ENCODE measurements at regions not wholly inside any gene's neighbourhood (a gene's known extent, or its start where the extent isn't known, plus 50 kb on each side); places are given as distances from the start of the nearest gene placed in this dataset.

- Histone ChIP-seq H3K27ac (ENCODE audit: low read depth in 1 of 3, low read length in 2 of 3) (no peak overlapping the region), H3K9me3 (ENCODE audit: control insufficient read depth in 2 of 2, insufficient read depth in 1 of 2, low read depth in 1 of 2, low read length in 1 of 2) (no peaks in the 10 kb centered on the region), H3K4me1 (ENCODE audit: control insufficient read depth in 3 of 3, insufficient read depth in 2 of 3, low read depth in 1 of 3, low read length in 2 of 3) (no peaks in the 10 kb centered on the region), H3K36me3 (ENCODE audit: control insufficient read depth in 3 of 3, insufficient read depth in 2 of 3, low read depth in 1 of 3, low read length in 3 of 3) (no peaks in the 10 kb centered on the region), H3K4me3 (ENCODE audit: low read depth in 1 of 3, low read length in 3 of 3) (no peak overlapping the region), H3K27me3 (ENCODE audit: control insufficient read depth in 3 of 3, insufficient read depth in 3 of 3, low read length in 3 of 3) (no peaks in the 10 kb centered on the region)
- no peak for FAIRE-seq
- 0 to 33% (median 28%) methylated on average over 1 of the region's 1 CpG for WGBS, 3 donors
- no peak for DNase-seq
These were observed 298.2 kb upstream of the NXPH2 start for GRCh38 chr2:139078376-139078775.

- FAIRE-seq, result no peak
These were observed 297.0 kb upstream of the NXPH2 start for GRCh38 chr2:139077099-139077737.

GRCh38 chr2:139067874-139068273 lies 287.7 kb upstream of the NXPH2 start:
- FAIRE-seq (no peak), DNase-seq (no peak)
- Histone ChIP-seq H3K36me3 (ENCODE audit: control insufficient read depth in 3 of 3, insufficient read depth in 2 of 3, low read depth in 1 of 3, low read length in 3 of 3) (no peaks in the 10 kb centered on the region), H3K9me3 (ENCODE audit: control insufficient read depth in 2 of 2, insufficient read depth in 1 of 2, low read depth in 1 of 2, low read length in 1 of 2) (no peaks in the 10 kb centered on the region), H3K4me3 (ENCODE audit: low read depth in 1 of 3, low read length in 3 of 3) (no peak overlapping the region), H3K27me3 (ENCODE audit: control insufficient read depth in 3 of 3, insufficient read depth in 3 of 3, low read length in 3 of 3) (no peaks in the 10 kb centered on the region), H3K27ac (ENCODE audit: low read depth in 1 of 3, low read length in 2 of 3) (no peak overlapping the region), H3K4me1 (ENCODE audit: control insufficient read depth in 3 of 3, insufficient read depth in 2 of 3, low read depth in 1 of 3, low read length in 2 of 3) (no peaks in the 10 kb centered on the region)
- 78 to 96% (median 95%) methylated on average over 1 of the region's 1 CpG for WGBS, 3 donors

More at GRCh38 chr2:139077099-139077737, 297.0 kb upstream of the NXPH2 start:
- Histone ChIP-seq H3K36me3 (ENCODE audit: control insufficient read depth in 3 of 3, insufficient read depth in 2 of 3, low read depth in 1 of 3, low read length in 3 of 3) (no peaks in the 10 kb centered on the region), H3K27ac (ENCODE audit: low read depth in 1 of 3, low read length in 2 of 3) (no peak overlapping the region), H3K9me3 (ENCODE audit: control insufficient read depth in 2 of 2, insufficient read depth in 1 of 2, low read depth in 1 of 2, low read length in 1 of 2) (no peaks in the 10 kb centered on the region), H3K4me1 (ENCODE audit: control insufficient read depth in 3 of 3, insufficient read depth in 2 of 3, low read depth in 1 of 3, low read length in 2 of 3) (no peaks in the 10 kb centered on the region), H3K4me3 (ENCODE audit: low read depth in 1 of 3, low read length in 3 of 3) (no peak overlapping the region), H3K27me3 (ENCODE audit: control insufficient read depth in 3 of 3, insufficient read depth in 3 of 3, low read length in 3 of 3) (no peaks in the 10 kb centered on the region)
- DNase-seq, result no peak

- no peak for FAIRE-seq
These were observed 286.9 kb upstream of the NXPH2 start for GRCh38 chr2:139067072-139067471.

DNA sequence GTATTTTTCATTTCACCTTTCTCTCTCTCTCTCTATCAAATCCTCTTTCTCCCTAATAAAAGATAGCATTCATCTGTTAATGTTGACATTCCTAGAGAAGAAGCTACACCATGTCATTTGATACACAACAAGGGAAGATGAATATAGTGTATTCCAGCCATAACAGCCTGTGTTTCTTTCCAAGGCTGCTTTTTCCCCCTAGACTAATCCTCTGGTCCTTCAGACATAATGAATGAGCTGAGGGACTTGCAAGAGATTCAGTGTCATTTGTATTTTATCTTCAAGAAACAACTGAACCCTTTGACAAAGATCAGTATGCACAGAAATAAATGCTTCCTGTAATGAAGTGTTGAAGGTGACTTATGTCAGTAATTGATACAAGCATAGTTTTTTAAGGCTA lies 284.0 kb upstream of the NXPH2 start:
- no peak for DNase-seq
- FAIRE-seq, result no peak
- Histone ChIP-seq H3K4me3 (ENCODE audit: low read depth in 1 of 3, low read length in 3 of 3) (no peak overlapping the region), H3K4me1 (ENCODE audit: control insufficient read depth in 3 of 3, insufficient read depth in 2 of 3, low read depth in 1 of 3, low read length in 2 of 3) (no peaks in the 10 kb centered on the region), H3K9me3 (ENCODE audit: control insufficient read depth in 2 of 2, insufficient read depth in 1 of 2, low read depth in 1 of 2, low read length in 1 of 2) (no peaks in the 10 kb centered on the region), H3K27me3 (ENCODE audit: control insufficient read depth in 3 of 3, insufficient read depth in 3 of 3, low read length in 3 of 3) (no peaks in the 10 kb centered on the region), H3K36me3 (ENCODE audit: control insufficient read depth in 3 of 3, insufficient read depth in 2 of 3, low read depth in 1 of 3, low read length in 3 of 3) (no peaks in the 10 kb centered on the region), H3K27ac (ENCODE audit: low read depth in 1 of 3, low read length in 2 of 3) (no peak overlapping the region)

More at GRCh38 chr2:139067072-139067471, 286.9 kb upstream of the NXPH2 start:
- no peaks in the 10 kb centered on the region for H3K4me1 ChIP-seq (ENCODE audit: control insufficient read depth in 3 of 3, insufficient read depth in 2 of 3, low read depth in 1 of 3, low read length in 2 of 3)
- H3K27ac ChIP-seq (ENCODE audit: low read depth in 1 of 3, low read length in 2 of 3), result no peak overlapping the region
- no peaks in the 10 kb centered on the region for H3K36me3 ChIP-seq (ENCODE audit: control insufficient read depth in 3 of 3, insufficient read depth in 2 of 3, low read depth in 1 of 3, low read length in 3 of 3)
- WGBS, 3 donors, result 69 to 74% (median 74%) methylated on average over 3 of the region's 3 CpGs
- no peaks in the 10 kb centered on the region for H3K9me3 ChIP-seq (ENCODE audit: control insufficient read depth in 2 of 2, insufficient read depth in 1 of 2, low read depth in 1 of 2, low read length in 1 of 2)
- H3K4me3 ChIP-seq (ENCODE audit: low read depth in 1 of 3, low read length in 3 of 3), result no peak overlapping the region
- H3K27me3 ChIP-seq (ENCODE audit: control insufficient read depth in 3 of 3, insufficient read depth in 3 of 3, low read length in 3 of 3), result no peaks in the 10 kb centered on the region
- no peak for DNase-seq

- Histone ChIP-seq H3K27ac (ENCODE audit: low read depth in 1 of 3, low read length in 2 of 3) (no peak overlapping the region), H3K9me3 (ENCODE audit: control insufficient read depth in 2 of 2, insufficient read depth in 1 of 2, low read depth in 1 of 2, low read length in 1 of 2) (no peaks in the 10 kb centered on the region), H3K4me3 (ENCODE audit: low read depth in 1 of 3, low read length in 3 of 3) (no peak overlapping the region), H3K27me3 (ENCODE audit: control insufficient read depth in 3 of 3, insufficient read depth in 3 of 3, low read length in 3 of 3) (no peaks in the 10 kb centered on the region), H3K4me1 (ENCODE audit: control insufficient read depth in 3 of 3, insufficient read depth in 2 of 3, low read depth in 1 of 3, low read length in 2 of 3) (no peaks in the 10 kb centered on the region), H3K36me3 (ENCODE audit: control insufficient read depth in 3 of 3, insufficient read depth in 2 of 3, low read depth in 1 of 3, low read length in 3 of 3) (no peaks in the 10 kb centered on the region)
- WGBS, 3 donors, result 65 to 69% (median 65%) methylated on average over 2 of the region's 2 CpGs
- DNase-seq, result no peak
- FAIRE-seq, result no peak
These were observed 279.4 kb upstream of the NXPH2 start for GRCh38 chr2:139059617-139060016.

DNA sequence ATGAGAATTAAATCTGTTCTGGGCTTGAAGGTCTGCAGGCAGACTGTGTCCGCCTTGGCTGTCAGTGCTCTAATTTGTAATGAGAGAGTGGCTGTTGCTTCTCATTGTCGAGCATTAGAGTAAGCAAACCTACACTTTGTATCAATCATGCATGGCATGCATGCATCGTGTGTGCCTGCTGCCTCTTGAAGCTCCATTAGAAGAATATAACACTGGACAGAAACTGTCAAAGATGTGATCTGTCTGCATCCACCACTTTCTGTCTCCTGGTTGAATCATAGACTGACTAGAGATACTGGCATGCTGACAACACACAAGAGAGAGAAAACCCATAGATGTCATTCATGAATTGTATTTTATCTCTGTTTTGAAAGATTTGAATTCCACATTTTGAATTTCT lies 275.0 kb upstream of the NXPH2 start:
- no peaks in the 10 kb centered on the region for H3K9me3 ChIP-seq (ENCODE audit: control insufficient read depth in 2 of 2, insufficient read depth in 1 of 2, low read depth in 1 of 2, low read length in 1 of 2)
- H3K27ac ChIP-seq (ENCODE audit: low read depth in 1 of 3, low read length in 2 of 3), result no peak overlapping the region
- FAIRE-seq, result no peak
- DNase-seq, result no peak
- WGBS, 3 donors, result 42 to 55% (median 49%) methylated on average over 3 of the region's 3 CpGs
- H3K27me3 ChIP-seq (ENCODE audit: control insufficient read depth in 3 of 3, insufficient read depth in 3 of 3, low read length in 3 of 3), result no peaks in the 10 kb centered on the region
- H3K4me1 ChIP-seq (ENCODE audit: control insufficient read depth in 3 of 3, insufficient read depth in 2 of 3, low read depth in 1 of 3, low read length in 2 of 3), result no peaks in the 10 kb centered on the region
- no peak overlapping the region for H3K4me3 ChIP-seq (ENCODE audit: low read depth in 1 of 3, low read length in 3 of 3)
- H3K36me3 ChIP-seq (ENCODE audit: control insufficient read depth in 3 of 3, insufficient read depth in 2 of 3, low read depth in 1 of 3, low read length in 3 of 3), result no peaks in the 10 kb centered on the region

- FAIRE-seq (no peak), DNase-seq (no peak)
- no peaks in the 10 kb centered on the region for H3K4me1 ChIP-seq (ENCODE audit: control insufficient read depth in 3 of 3, insufficient read depth in 2 of 3, low read depth in 1 of 3, low read length in 2 of 3)
- H3K9me3 ChIP-seq (ENCODE audit: control insufficient read depth in 2 of 2, insufficient read depth in 1 of 2, low read depth in 1 of 2, low read length in 1 of 2), result no peaks in the 10 kb centered on the region
- H3K27ac ChIP-seq (ENCODE audit: low read depth in 1 of 3, low read length in 2 of 3), result no peak overlapping the region
- no peak overlapping the region for H3K4me3 ChIP-seq (ENCODE audit: low read depth in 1 of 3, low read length in 3 of 3)
- no peaks in the 10 kb centered on the region for H3K27me3 ChIP-seq (ENCODE audit: control insufficient read depth in 3 of 3, insufficient read depth in 3 of 3, low read length in 3 of 3)
- H3K36me3 ChIP-seq (ENCODE audit: control insufficient read depth in 3 of 3, insufficient read depth in 2 of 3, low read depth in 1 of 3, low read length in 3 of 3), result no peaks in the 10 kb centered on the region
These were observed 267.8 kb upstream of the NXPH2 start for GRCh38 chr2:139048017-139048416.

DNA sequence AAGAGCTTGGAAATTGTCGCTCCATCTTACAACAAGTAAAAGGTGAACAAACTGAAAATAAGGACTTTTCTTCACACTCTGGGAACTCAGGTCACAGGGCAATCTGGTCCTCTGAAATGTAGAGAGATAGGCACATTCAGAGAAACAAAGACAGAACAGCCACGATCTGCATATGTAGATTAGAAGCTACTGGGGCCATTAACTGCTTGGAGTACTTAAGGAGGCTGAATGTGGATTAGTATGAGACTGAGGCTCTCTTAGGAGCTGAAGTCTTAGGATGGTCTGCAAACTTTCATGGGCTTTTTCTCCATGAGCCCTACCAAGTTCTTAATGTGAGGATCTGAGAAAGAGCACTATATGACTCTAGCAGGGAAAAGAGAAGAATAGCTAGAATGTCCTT lies 265.3 kb upstream of the NXPH2 start:
- DNase-seq, result no peak
- FAIRE-seq, result no peak
- Histone ChIP-seq H3K27ac (ENCODE audit: low read depth in 1 of 3, low read length in 2 of 3) (no peak overlapping the region), H3K4me3 (ENCODE audit: low read depth in 1 of 3, low read length in 3 of 3) (no peak overlapping the region), H3K27me3 (ENCODE audit: control insufficient read depth in 3 of 3, insufficient read depth in 3 of 3, low read length in 3 of 3) (no peaks in the 10 kb centered on the region), H3K4me1 (ENCODE audit: control insufficient read depth in 3 of 3, insufficient read depth in 2 of 3, low read depth in 1 of 3, low read length in 2 of 3) (no peaks in the 10 kb centered on the region), H3K36me3 (ENCODE audit: control insufficient read depth in 3 of 3, insufficient read depth in 2 of 3, low read depth in 1 of 3, low read length in 3 of 3) (no peaks in the 10 kb centered on the region), H3K9me3 (ENCODE audit: control insufficient read depth in 2 of 2, insufficient read depth in 1 of 2, low read depth in 1 of 2, low read length in 1 of 2) (no peaks in the 10 kb centered on the region)
- 53 to 62% (median 57%) methylated on average over 2 of the region's 2 CpGs for WGBS, 3 donors

Data from small intestine (tissue), 7 donors.